GM21360 (cell line): ENCODE measurements at regions not wholly inside any gene's neighbourhood (a gene's known extent, or its start where the extent isn't known, plus 50 kb on each side); places are given as distances from the start of the nearest gene placed in this dataset.

Experiments
- ATAC-seq: cut with Tn5 transposase; IDR thresholded peaks from one replicate; pipeline ENCODE4 v1.9.1; 2021; ENCODE audit warnings: mild to moderate bottlenecking, moderate library complexity; ENCODE audit not compliant: unreplicated experiment

- no peak for ATAC-seq
Observed at GRCh38 chr2:236743039-236743920, 173.7 kb downstream of the ACKR3 start.

- no peak for ATAC-seq
Observed at GRCh38 chr2:236743921-236744280, 174.3 kb downstream of the ACKR3 start.

GRCh38 chr2:236744281-236744705, 174.7 kb downstream of the ACKR3 start:
- no peak for ATAC-seq

GRCh38 chr2:236744716-236745115, 175.1 kb downstream of the ACKR3 start:
- ATAC-seq, result no peak

- ATAC-seq, result no peak
Observed at GRCh38 chr2:236745420-236746210, 176.0 kb downstream of the ACKR3 start.

GRCh38 chr2:236746833-236747232, 177.2 kb downstream of the ACKR3 start:
- no peak for ATAC-seq

GRCh38 chr2:236747426-236747825, 177.8 kb downstream of the ACKR3 start:
- no peak for ATAC-seq

GRCh38 chr2:236747925-236748324, 178.3 kb downstream of the ACKR3 start:
- no peak for ATAC-seq

- no peak for ATAC-seq
Observed at GRCh38 chr2:236748385-236748784, 178.8 kb downstream of the ACKR3 start.

GRCh38 chr2:236748801-236749200, 179.2 kb downstream of the ACKR3 start:
- ATAC-seq, result no peak

- no peak for ATAC-seq
Observed at GRCh38 chr2:236749346-236749745, 179.7 kb downstream of the ACKR3 start.

GRCh38 chr2:236752096-236752495, 182.5 kb downstream of the ACKR3 start:
- no peak for ATAC-seq

GRCh38 chr2:236753606-236754270, 184.1 kb downstream of the ACKR3 start:
- no peak for ATAC-seq

GRCh38 chr2:236754271-236754944, 184.8 kb downstream of the ACKR3 start:
- no peak for ATAC-seq

GRCh38 chr2:236755278-236755840, 185.7 kb downstream of the ACKR3 start:
- ATAC-seq, result no peak

- no peak for ATAC-seq
Observed at GRCh38 chr2:236758406-236758805, 188.8 kb downstream of the ACKR3 start.

GRCh38 chr2:236760246-236760645, 190.6 kb downstream of the ACKR3 start:
- no peak for ATAC-seq

- ATAC-seq, result no peak
Observed at GRCh38 chr2:236761358-236761757, 191.7 kb downstream of the ACKR3 start.

GRCh38 chr2:236762628-236763027, 193.0 kb downstream of the ACKR3 start:
- ATAC-seq, result no peak

- ATAC-seq, result no peak
Observed at GRCh38 chr2:236763857-236764256, 194.2 kb downstream of the ACKR3 start.

GRCh38 chr2:236764716-236765115, 195.1 kb downstream of the ACKR3 start:
- no peak for ATAC-seq
